ENCODE measurements at regions not wholly inside any gene's neighbourhood (a gene's known extent, or its start where the extent isn't known, plus 50 kb on each side); places are given as distances from the start of the nearest gene placed in this dataset.

GRCh38 chr9:7402334-7403027 lies 397.1 kb downstream of the DMAC1 start:
- H3K36me3 ChIP-seq = no peaks in the 10 kb centered on the region
- H3K9me3 ChIP-seq = no peaks in the 10 kb centered on the region
- no peaks in the 10 kb centered on the region for H3K27me3 ChIP-seq
- ATAC-seq (ENCODE audit: low FRiP score in 2 of 2) (no peak), DNase-seq (no peak)
- TF ChIP-seq CTCF (IDR thresholded peaks at IDR 0.05) = no peak
- TF ChIP-seq POLR2A (IDR thresholded peaks at IDR 0.05) = no peak
- no peak for TF ChIP-seq EP300 (IDR thresholded peaks at IDR 0.05)
- no peak for TF ChIP-seq POLR2AphosphoS5 (IDR thresholded peaks at IDR 0.05)
- 72 to 83% methylated on average over 2 of the region's 2 CpGs for WGBS, 2 donors
- H3K4me1 ChIP-seq = no peaks in the 10 kb centered on the region
- H3K4me3 ChIP-seq = no peak overlapping the region
- H3K27ac ChIP-seq = no peak overlapping the region

- H3K9me3 ChIP-seq = no peaks in the 10 kb centered on the region
- no peak overlapping the region for H3K4me3 ChIP-seq
- H3K36me3 ChIP-seq = no peaks in the 10 kb centered on the region
- no peaks in the 10 kb centered on the region for H3K4me1 ChIP-seq
- no peak for TF ChIP-seq POLR2AphosphoS5 (IDR thresholded peaks at IDR 0.05)
- no peak for TF ChIP-seq POLR2A (IDR thresholded peaks at IDR 0.05)
- no peak for TF ChIP-seq CTCF (IDR thresholded peaks at IDR 0.05)
- TF ChIP-seq EP300 (IDR thresholded peaks at IDR 0.05) = no peak
- WGBS, 2 donors = 87 to 90% methylated on average over 2 of the region's 2 CpGs
- no peak overlapping the region for H3K27ac ChIP-seq
- DNase-seq (no peak), ATAC-seq (ENCODE audit: low FRiP score in 2 of 2) (no peak)
- H3K27me3 ChIP-seq = no peaks in the 10 kb centered on the region
These were observed 398.5 kb downstream of the DMAC1 start for GRCh38 chr9:7401116-7401515.

- Histone ChIP-seq H3K27ac (no peak overlapping the region), H3K4me1 (no peaks in the 10 kb centered on the region), H3K27me3 (no peaks in the 10 kb centered on the region), H3K36me3 (no peaks in the 10 kb centered on the region), H3K9me3 (no peaks in the 10 kb centered on the region), H3K4me3 (no peak overlapping the region)
- no peak for DNase-seq
- ATAC-seq (ENCODE audit: low FRiP score in 2 of 2) = no peak
- WGBS, 2 donors = 61 to 68% methylated on average over 8 of the region's 8 CpGs
- TF ChIP-seq POLR2A (IDR thresholded peaks at IDR 0.05) (no peak), EP300 (IDR thresholded peaks at IDR 0.05) (no peak), CTCF (IDR thresholded peaks at IDR 0.05) (no peak), POLR2AphosphoS5 (IDR thresholded peaks at IDR 0.05) (no peak)
These were observed 405.4 kb downstream of the DMAC1 start for GRCh38 chr9:7394002-7394774.

- WGBS, 2 donors = 86 to 91% methylated on average over 3 of the region's 3 CpGs
- no peaks in the 10 kb centered on the region for H3K9me3 ChIP-seq
- TF ChIP-seq CTCF (IDR thresholded peaks at IDR 0.05) = no peak
- TF ChIP-seq EP300 (IDR thresholded peaks at IDR 0.05) = no peak
- TF ChIP-seq POLR2A (IDR thresholded peaks at IDR 0.05) = no peak
- no peak for TF ChIP-seq POLR2AphosphoS5 (IDR thresholded peaks at IDR 0.05)
- no peak for DNase-seq
- H3K27ac ChIP-seq = no peak overlapping the region
- no peak for ATAC-seq (ENCODE audit: low FRiP score in 2 of 2)
- no peaks in the 10 kb centered on the region for H3K36me3 ChIP-seq
- no peaks in the 10 kb centered on the region for H3K4me1 ChIP-seq
- no peak overlapping the region for H3K4me3 ChIP-seq
- H3K27me3 ChIP-seq = no peaks in the 10 kb centered on the region
These were observed 407.4 kb downstream of the DMAC1 start for GRCh38 chr9:7392148-7392547.
